Mammary epithelial cell (primary cell): ENCODE measurements at regions not wholly inside any gene's neighbourhood (a gene's known extent, or its start where the extent isn't known, plus 50 kb on each side); places are given as distances from the start of the nearest gene placed in this dataset.

Experiments used
- CTCF ChIP-seq, 2 donors: IDR thresholded peaks in 1 of 2; conservative IDR thresholded peaks in 1 of 2; 2 replicates each; pipeline ENCODE4 v1.5.1; 2011 to 2012; ENCODE audit warnings: inconsistent platforms in 2 of 2, low read length in 2 of 2, mild to moderate bottlenecking in 2 of 2, control low read depth in 1 of 2, low read depth in 1 of 2; ENCODE audit not compliant: insufficient read depth in 1 of 2; ENCODE audit errors: extremely low read depth in 1 of 2
- EZH2 ChIP-seq: IDR thresholded peaks from 2 replicates; pipeline ENCODE4 v1.6.1; 2012; ENCODE audit warnings: low read length, inconsistent platforms, borderline replicate concordance

DNA sequence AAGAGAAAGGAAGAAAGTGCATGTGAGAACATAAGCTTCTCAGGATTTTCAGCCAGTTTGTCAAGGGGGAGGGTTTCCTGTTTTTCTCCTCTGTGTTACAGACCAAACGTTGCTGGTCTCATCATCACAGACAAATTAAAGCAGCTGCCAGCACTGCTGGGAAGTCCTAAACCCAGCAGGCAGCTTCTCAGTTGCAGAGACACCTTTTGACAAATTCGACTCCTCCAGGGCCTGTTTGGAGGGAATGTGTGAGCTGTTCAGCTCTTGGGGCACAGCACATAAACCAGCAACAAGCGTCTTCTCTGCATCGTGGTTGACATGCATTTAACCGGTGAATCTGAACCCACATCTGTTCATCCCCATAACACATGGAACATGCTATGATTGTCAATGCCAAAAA is 454.6 kb upstream of the RUNX1 start:
- TF ChIP-seq CTCF (conservative IDR thresholded peaks at IDR 0.05 in 1 of 2, IDR thresholded peaks at IDR 0.05 in 1 of 2; ENCODE audit: extremely low read depth in 1 of 2, insufficient read depth in 1 of 2, low read depth in 1 of 2, low read length in 2 of 2) (no peak), EZH2 (no peak)
